HepG2 (cell line): ENCODE measurements at regions not wholly inside any gene's neighbourhood (a gene's known extent, or its start where the extent isn't known, plus 50 kb on each side); places are given as distances from the start of the nearest gene placed in this dataset.

Experiments
- CTCF ChIP-seq: sonication (generic); formaldehyde crosslinking; IDR thresholded peaks from 2 replicates; pipeline ENCODE4 v1.5.0; 2020; ENCODE audit warnings: mild to moderate bottlenecking, missing genetic modification reagents, moderate library complexity
- MTA3 ChIP-seq: sonication (generic); formaldehyde crosslinking; IDR thresholded peaks from 2 replicates; pipeline ENCODE4 v1.4.0; 2020; ENCODE audit warnings: missing genetic modification reagents
- RAD21 ChIP-seq: fragments of 450-650 bp; formaldehyde crosslinking; IDR thresholded peaks from 2 replicates; pipeline ENCODE4 v1.5.0; 2020; ENCODE audit warnings: mild to moderate bottlenecking
- SKIL ChIP-seq: sonication (generic); formaldehyde crosslinking; IDR thresholded peaks from 2 replicates; pipeline ENCODE4 v1.8.0; 2022; ENCODE audit warnings: missing genetic modification reagents, mild to moderate bottlenecking, moderate library complexity, borderline replicate concordance
- SMC3 ChIP-seq: IDR thresholded peaks from 2 replicates; pipeline ENCODE4 v1.6.1; 2011; ENCODE audit warnings: low read length, improper control_type of control experiment
- SP140L ChIP-seq: sonication (generic); formaldehyde crosslinking; IDR thresholded peaks from 2 replicates; pipeline ENCODE4 v1.4.0; 2020; ENCODE audit warnings: missing genetic modification reagents, borderline replicate concordance
- TARDBP ChIP-seq: sonication (generic); formaldehyde crosslinking; IDR thresholded peaks from 2 replicates; pipeline ENCODE4 v1.8.0; 2022; ENCODE audit warnings: mild to moderate bottlenecking, missing genetic modification reagents
- ZFX ChIP-seq: sonication (generic); formaldehyde crosslinking; IDR thresholded peaks from 2 replicates; pipeline ENCODE4 v1.4.0; 2020; ENCODE audit warnings: mild to moderate bottlenecking, low read depth, missing genetic modification reagents, moderate library complexity
- TF ChIP-seq, protein P1 (sequence below): sonication (generic); formaldehyde crosslinking; IDR thresholded peaks from 2 replicates; pipeline ENCODE4 v1.4.0; 2020; ENCODE audit warnings: missing genetic modification reagents

- TF ChIP-seq SMC3 (peak; percentile 95), MTA3 (CRISPR knock-in tag) (no peak), TARDBP (CRISPR knock-in tag) (no peak), ZFX (no peak), SP140L (no peak; the same call in 1 of the 2 replicates), CTCF (CRISPR knock-in tag) (peak; percentile 93), RAD21 (CRISPR knock-in tag) (peak; percentile 84), SKIL (no peak)
- TF ChIP-seq, protein P1, sequence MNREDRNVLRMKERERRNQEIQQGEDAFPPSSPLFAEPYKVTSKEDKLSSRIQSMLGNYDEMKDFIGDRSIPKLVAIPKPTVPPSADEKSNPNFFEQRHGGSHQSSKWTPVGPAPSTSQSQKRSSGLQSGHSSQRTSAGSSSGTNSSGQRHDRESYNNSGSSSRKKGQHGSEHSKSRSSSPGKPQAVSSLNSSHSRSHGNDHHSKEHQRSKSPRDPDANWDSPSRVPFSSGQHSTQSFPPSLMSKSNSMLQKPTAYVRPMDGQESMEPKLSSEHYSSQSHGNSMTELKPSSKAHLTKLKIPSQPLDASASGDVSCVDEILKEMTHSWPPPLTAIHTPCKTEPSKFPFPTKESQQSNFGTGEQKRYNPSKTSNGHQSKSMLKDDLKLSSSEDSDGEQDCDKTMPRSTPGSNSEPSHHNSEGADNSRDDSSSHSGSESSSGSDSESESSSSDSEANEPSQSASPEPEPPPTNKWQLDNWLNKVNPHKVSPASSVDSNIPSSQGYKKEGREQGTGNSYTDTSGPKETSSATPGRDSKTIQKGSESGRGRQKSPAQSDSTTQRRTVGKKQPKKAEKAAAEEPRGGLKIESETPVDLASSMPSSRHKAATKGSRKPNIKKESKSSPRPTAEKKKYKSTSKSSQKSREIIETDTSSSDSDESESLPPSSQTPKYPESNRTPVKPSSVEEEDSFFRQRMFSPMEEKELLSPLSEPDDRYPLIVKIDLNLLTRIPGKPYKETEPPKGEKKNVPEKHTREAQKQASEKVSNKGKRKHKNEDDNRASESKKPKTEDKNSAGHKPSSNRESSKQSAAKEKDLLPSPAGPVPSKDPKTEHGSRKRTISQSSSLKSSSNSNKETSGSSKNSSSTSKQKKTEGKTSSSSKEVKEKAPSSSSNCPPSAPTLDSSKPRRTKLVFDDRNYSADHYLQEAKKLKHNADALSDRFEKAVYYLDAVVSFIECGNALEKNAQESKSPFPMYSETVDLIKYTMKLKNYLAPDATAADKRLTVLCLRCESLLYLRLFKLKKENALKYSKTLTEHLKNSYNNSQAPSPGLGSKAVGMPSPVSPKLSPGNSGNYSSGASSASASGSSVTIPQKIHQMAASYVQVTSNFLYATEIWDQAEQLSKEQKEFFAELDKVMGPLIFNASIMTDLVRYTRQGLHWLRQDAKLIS: no peak
Measured at GRCh38 chr16:72501739-72502593, 330.0 kb upstream of the PMFBP1 start.
